ENCODE measurements at regions not wholly inside any gene's neighbourhood (a gene's known extent, or its start where the extent isn't known, plus 50 kb on each side); places are given as distances from the start of the nearest gene placed in this dataset.

- DNase-seq: no peak
These were observed 122.1 kb upstream of the ISX start for GRCh38 chr22:34943830-34944229.

- DNase-seq: no peak
These were observed 119.5 kb upstream of the ISX start for GRCh38 chr22:34946339-34946985.

GRCh38 chr22:34950489-34950888 is 115.5 kb upstream of the ISX start:
- no peak for DNase-seq

- no peak for DNase-seq
These were observed 114.7 kb upstream of the ISX start for GRCh38 chr22:34951212-34951611.

- no peak for DNase-seq
These were observed 106.0 kb upstream of the ISX start for GRCh38 chr22:34960005-34960404.

GRCh38 chr22:34966980-34967565 is 98.9 kb upstream of the ISX start:
- DNase-seq: no peak

GRCh38 chr22:34969001-34969790 is 96.8 kb upstream of the ISX start:
- no peak for DNase-seq

- no peak for DNase-seq
These were observed 94.5 kb upstream of the ISX start for GRCh38 chr22:34971456-34971855.

- no peak for DNase-seq
These were observed 93.6 kb upstream of the ISX start for GRCh38 chr22:34972191-34972897.

- no peak for DNase-seq
These were observed 92.9 kb upstream of the ISX start for GRCh38 chr22:34973016-34973415.

- no peak for DNase-seq
These were observed 92.0 kb upstream of the ISX start for GRCh38 chr22:34973926-34974325.

GRCh38 chr22:34975721-34976120 is 90.2 kb upstream of the ISX start:
- no peak for DNase-seq

GRCh38 chr22:34976474-34976873 is 89.5 kb upstream of the ISX start:
- DNase-seq: no peak

- no peak for DNase-seq
These were observed 89.1 kb upstream of the ISX start for GRCh38 chr22:34976886-34977285.

GRCh38 chr22:34986523-34986922 is 79.4 kb upstream of the ISX start:
- DNase-seq: no peak

- no peak for DNase-seq
These were observed 73.3 kb upstream of the ISX start for GRCh38 chr22:34992672-34993071.

- no peak for DNase-seq
These were observed 72.4 kb upstream of the ISX start for GRCh38 chr22:34993548-34993947.

GRCh38 chr22:34997633-34998299 is 68.2 kb upstream of the ISX start:
- no peak for DNase-seq

GRCh38 chr22:34998921-34999320 is 67.0 kb upstream of the ISX start:
- DNase-seq: no peak

- no peak for DNase-seq
These were observed 57.7 kb upstream of the ISX start for GRCh38 chr22:35008213-35008612.

GRCh38 chr22:35010543-35010942 is 55.4 kb upstream of the ISX start:
- no peak for DNase-seq

- no peak for DNase-seq
These were observed 51.1 kb upstream of the ISX start for GRCh38 chr22:35014812-35015211.

Measured in stimulated activated CD4-positive, alpha-beta T cell treated with anti-CD3 and anti-CD28 coated beads, Interleukin-2, amount 100 ng/mL, for 48 hours (primary cell).